GM12891 (cell line): ENCODE measurements at regions not wholly inside any gene's neighbourhood (a gene's known extent, or its start where the extent isn't known, plus 50 kb on each side); places are given as distances from the start of the nearest gene placed in this dataset.
"Not testable (repeated sequence)": the region's sequence is repeated elsewhere in the genome, so short reads cannot be mapped to it uniquely, and the experiment has no call there.

ENCODE experiments used
- DNase-seq: peaks from one replicate; pipeline ENCODE4 v3.0.0; 2011; ENCODE audit warnings: low spot score; ENCODE audit not compliant: insufficient read length
- FAIRE-seq: peaks from 2 replicates; lab custom pipeline; 2011; peaks lifted over from hg19 to GRCh38; lab: Jason Lieb, UNC
- PAX5 ChIP-seq: IDR thresholded peaks from 2 replicates; pipeline ENCODE4 v1.6.1; 2011; ENCODE audit warnings: low read length, moderate library complexity, mild to moderate bottlenecking; ENCODE audit not compliant: insufficient read depth, severe bottlenecking
- POLR2A ChIP-seq: IDR thresholded peaks from 2 replicates; pipeline ENCODE4 v1.6.1; 2011; ENCODE audit warnings: low read depth, low read length, control low read depth
- POLR2AphosphoS5 ChIP-seq: IDR thresholded peaks from 2 replicates; pipeline ENCODE4 v1.6.1; 2011; ENCODE audit warnings: low read depth, low read length, control low read depth
- POU2F2 ChIP-seq: IDR thresholded peaks from 2 replicates; pipeline ENCODE4 v1.6.1; 2011; ENCODE audit warnings: low read depth, mild to moderate bottlenecking, control low read depth, low read length, moderate library complexity
- SPI1 ChIP-seq: IDR thresholded peaks from 2 replicates; pipeline ENCODE4 v1.6.1; 2011; ENCODE audit warnings: low read depth, low read length, control low read depth
- TAF1 ChIP-seq: IDR thresholded peaks from 2 replicates; pipeline ENCODE4 v1.6.1; 2011; ENCODE audit warnings: low read depth, low read length, control low read depth

- DNase-seq, result no peak
- TF ChIP-seq SPI1 (no peak), POLR2A (no peak), TAF1 (no peak), POU2F2 (no peak), PAX5 (no peak), POLR2AphosphoS5 (no peak)
- FAIRE-seq, result no peak
Observed at GRCh38 chr6:165178056-165178455, 131.3 kb downstream of the C6orf118 start.

- TF ChIP-seq POLR2AphosphoS5, result no peak
- no peak for TF ChIP-seq SPI1
- no peak for TF ChIP-seq PAX5
- TF ChIP-seq TAF1, result no peak
- no peak for TF ChIP-seq POU2F2
- no peak for TF ChIP-seq POLR2A
- FAIRE-seq (no peak), DNase-seq (no peak)
Observed at GRCh38 chr6:165173484-165173883, 135.9 kb downstream of the C6orf118 start.

DNA sequence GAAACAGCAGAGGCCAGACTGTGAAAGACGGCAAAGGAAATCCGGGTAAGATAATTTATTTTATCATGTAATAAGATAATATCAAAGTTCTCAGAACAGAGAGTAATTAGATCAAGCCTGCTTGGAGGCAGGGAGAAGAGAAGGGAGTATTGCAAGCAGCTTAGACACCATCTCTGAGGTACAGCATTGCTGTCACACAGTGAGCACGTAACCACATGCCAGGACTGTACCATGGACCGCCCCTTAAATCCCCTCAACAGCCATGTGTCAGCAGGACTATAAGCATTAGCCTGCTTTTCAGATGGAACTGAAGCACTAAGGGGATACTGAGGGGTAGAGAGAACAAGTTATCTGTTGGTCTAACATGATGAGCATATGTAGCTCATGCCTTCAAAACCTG lies 141.5 kb downstream of the C6orf118 start:
- no peak for FAIRE-seq
- TF ChIP-seq POLR2AphosphoS5, result no peak
- TF ChIP-seq PAX5, result no peak
- TF ChIP-seq POLR2A, result no peak
- TF ChIP-seq TAF1, result no peak
- no peak for TF ChIP-seq POU2F2
- TF ChIP-seq SPI1, result no peak
- no peak for DNase-seq

DNA sequence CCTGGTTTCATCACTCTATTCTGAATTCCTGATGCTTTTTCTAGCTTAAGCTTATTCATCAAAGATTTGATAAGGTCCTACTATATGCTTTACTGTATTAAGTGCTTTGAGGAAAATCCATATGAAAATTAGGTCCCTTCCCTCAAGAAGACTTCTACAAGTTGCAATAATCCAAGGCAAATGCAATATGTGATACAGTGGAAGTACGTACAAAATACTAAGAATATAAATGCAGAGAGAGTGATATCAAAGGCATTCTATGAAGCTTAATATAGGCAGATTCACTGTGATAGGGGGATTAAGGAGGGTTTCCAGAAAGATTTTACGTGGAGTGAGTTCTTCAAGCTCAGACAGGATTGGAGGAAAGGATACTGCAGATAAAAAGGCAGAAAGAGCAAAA lies 142.1 kb downstream of the C6orf118 start:
- DNase-seq (no peak), FAIRE-seq (no peak)
- TF ChIP-seq TAF1, result no peak

GRCh38 chr6:165163519-165163918 lies 145.9 kb downstream of the C6orf118 start:
- no peak for TF ChIP-seq PAX5
- TF ChIP-seq POLR2A, result no peak
- no peak for TF ChIP-seq POU2F2
- TF ChIP-seq TAF1, result no peak
- no peak for TF ChIP-seq POLR2AphosphoS5
- no peak for TF ChIP-seq SPI1
- no peak for DNase-seq
- FAIRE-seq, result no peak

GRCh38 chr6:165159460-165159859 lies 149.9 kb downstream of the C6orf118 start:
- FAIRE-seq (no peak), DNase-seq (no peak)
- TF ChIP-seq PAX5 (no peak), TAF1 (no peak)

DNA sequence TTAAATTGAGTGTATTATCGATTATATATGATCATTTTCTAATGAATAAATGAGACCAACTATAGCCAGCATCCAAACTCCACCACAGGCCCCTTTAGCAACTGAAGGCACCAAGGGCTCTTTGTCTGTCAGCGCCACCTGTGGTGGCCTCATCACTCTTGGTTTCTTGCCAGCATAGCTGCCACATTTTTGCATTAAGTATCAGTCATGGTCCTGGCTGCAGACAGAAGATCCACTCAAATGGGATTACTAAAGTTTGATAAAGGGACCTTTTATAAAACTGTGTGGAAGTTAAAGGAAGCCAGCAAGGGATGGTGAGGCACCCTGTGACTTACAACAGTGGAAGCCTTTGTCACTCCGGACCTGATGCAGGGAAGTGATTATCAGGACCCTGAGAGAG lies 162.9 kb downstream of the C6orf118 start:
- DNase-seq, result no peak
- TF ChIP-seq POLR2A, result no peak
- no peak for TF ChIP-seq POLR2AphosphoS5
- no peak for TF ChIP-seq POU2F2
- no peak for TF ChIP-seq SPI1
- TF ChIP-seq TAF1, result no peak
- no peak for TF ChIP-seq PAX5
- FAIRE-seq, result no peak

- TF ChIP-seq POLR2A (no peak), POU2F2 (no peak), SPI1 (no peak), POLR2AphosphoS5 (no peak), TAF1 (no peak), PAX5 (no peak)
- no peak for FAIRE-seq
- DNase-seq, result no peak
Observed at GRCh38 chr6:165135889-165136288, 173.5 kb downstream of the C6orf118 start.

- TF ChIP-seq SPI1, result no peak
- no peak for TF ChIP-seq POU2F2
- no peak for TF ChIP-seq POLR2AphosphoS5
- no peak for TF ChIP-seq PAX5
- TF ChIP-seq TAF1, result no peak
- no peak for TF ChIP-seq POLR2A
- no peak for FAIRE-seq
Observed at GRCh38 chr6:165129086-165129485, 180.3 kb downstream of the C6orf118 start.

DNA sequence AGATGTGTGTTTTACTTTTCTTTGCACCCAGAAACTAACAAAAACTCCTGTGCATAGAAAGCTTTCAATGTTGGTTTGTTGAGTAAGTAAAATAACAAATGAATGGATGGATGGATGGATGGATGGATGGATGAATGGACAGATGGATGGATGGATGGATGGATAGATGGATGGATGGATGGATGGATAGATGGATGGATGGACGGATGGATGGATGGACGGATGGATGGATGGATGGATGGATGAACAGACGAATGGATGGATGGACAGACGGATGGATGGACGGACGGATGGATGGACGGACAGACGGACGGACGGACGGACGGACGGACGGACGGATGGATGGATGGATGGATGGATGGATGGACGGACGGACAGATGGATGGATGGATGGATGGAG lies 181.7 kb downstream of the C6orf118 start:
- not testable (repeated sequence) for FAIRE-seq, DNase-seq

More at GRCh38 chr6:165129086-165129485, 180.3 kb downstream of the C6orf118 start:
- no peak for DNase-seq

DNA sequence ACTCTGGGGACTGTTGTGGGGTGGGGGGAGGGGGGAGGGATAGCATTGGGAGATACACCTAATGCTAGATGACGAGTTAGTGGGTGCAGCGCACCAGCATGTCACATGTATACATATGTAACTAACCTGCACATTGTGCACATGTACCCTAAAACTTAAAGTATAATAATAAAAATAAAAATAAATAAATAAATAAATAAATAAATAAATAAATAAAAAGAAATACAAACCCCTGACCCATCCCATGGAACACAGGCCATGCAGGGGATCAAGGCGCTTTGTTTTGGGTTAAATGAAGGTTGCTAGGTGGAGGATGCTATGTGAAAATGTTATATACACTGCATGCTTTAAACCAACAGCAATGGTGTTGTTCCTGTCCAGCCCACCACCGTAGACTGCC lies 184.7 kb downstream of the C6orf118 start:
- DNase-seq, FAIRE-seq: not testable (repeated sequence)
